ENCODE measurements at regions not wholly inside any gene's neighbourhood (a gene's known extent, or its start where the extent isn't known, plus 50 kb on each side); places are given as distances from the start of the nearest gene placed in this dataset.

DNA sequence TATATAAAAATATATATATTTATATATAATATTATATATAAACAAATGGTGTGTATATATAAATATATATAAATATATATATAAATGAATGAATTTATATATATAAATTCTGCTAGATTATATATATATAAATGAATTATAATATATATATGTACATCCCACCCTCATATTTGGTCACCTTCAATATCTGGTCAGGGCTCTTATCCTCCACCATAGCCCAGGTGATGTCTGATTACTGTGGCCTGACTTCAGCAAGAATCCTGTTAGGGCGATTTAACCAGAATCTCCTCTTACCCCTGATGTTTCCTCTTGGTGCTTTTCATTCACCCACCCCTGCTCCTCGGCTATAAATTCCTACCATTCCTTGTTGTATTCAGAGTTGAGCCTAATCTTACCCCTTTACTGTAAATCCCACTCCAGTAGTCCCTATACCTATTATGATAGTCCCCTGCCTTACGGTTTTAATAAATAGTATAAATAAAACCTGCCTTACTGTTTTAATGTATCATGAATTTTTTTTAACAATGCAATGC is 439.6 kb downstream of the PLOD2 start:
- no peak for DNase-seq (ENCODE audit: low read depth)

DNA sequence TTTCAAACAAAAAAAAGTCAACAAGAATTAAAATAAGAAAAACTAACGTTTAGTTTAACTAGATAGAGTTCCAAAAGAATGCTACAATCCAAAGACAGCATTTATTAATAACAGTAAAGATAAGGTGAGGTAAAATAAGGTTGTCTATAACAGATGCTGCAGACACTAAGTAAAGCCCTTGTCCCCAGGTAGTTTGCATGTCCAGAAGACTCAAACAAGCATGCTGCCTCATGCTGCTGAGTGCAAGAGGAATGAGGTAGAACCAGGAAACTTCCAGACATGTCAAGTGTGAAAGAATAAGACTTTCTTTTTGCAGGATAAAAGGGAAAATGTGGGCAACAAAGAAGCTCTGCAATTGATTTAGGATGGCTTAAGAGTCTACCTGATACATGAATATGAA is 439.2 kb downstream of the PLOD2 start:
- DNase-seq (ENCODE audit: low read depth) = no peak

DNA sequence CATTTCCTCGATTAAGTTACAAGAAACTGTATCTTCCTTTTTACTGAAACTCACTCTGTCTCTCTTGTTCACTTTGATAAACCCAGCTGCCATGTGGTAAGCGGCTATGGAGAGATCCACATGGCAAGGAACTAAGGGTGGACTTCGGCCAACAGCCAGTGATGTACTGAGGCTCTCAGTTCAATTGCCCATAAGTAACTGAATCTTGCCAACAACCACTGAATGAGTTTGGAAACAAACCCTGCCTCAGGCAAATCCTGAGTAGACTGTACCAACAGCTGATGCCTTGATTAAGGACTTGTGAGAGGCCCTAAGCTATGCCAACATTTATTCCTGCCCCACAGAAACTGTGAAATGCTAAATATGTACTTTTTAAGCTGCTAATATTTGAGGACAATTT is 433.5 kb downstream of the PLOD2 start:
- no peak for DNase-seq (ENCODE audit: low read depth)

DNA sequence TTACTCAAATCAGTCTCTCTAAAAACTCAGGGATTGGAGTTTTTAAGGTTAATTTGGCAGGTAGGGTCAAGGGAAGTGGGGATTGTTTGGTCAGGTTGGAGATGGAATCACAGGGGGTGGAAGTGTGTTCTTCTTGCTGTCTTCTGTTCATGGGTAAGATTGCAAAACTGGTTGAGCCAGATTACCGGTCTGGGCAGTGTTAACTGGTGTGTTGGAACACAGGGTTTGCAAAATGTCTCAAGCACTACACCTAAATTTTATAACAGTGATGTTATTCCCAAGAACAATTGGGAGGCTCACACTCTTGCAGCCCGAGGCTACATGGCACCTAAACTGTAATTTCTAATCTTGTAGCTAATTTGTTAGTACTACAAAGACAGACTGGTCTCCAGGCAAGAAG is 425.4 kb downstream of the PLOD2 start:
- no peak for DNase-seq (ENCODE audit: low read depth)

DNA sequence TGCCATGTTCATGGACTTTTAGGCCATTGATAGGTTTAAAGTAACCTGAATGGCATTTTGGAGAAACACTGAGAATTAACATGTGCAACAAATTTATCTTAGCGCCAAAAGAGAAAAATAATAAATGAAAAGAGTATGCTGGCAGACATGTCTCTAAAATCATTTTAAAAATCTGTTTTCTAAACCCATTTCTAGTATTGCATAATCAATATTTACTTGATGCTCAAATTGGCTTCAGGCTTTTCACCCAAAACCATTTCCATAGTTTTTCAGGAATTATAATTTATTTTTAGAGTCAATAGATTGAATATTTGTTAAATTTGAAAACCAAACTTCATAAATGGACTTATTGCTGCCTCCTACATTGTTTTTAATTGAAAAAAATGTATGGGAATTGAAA is 423.0 kb downstream of the PLOD2 start:
- DNase-seq (ENCODE audit: low read depth) = no peak

DNA sequence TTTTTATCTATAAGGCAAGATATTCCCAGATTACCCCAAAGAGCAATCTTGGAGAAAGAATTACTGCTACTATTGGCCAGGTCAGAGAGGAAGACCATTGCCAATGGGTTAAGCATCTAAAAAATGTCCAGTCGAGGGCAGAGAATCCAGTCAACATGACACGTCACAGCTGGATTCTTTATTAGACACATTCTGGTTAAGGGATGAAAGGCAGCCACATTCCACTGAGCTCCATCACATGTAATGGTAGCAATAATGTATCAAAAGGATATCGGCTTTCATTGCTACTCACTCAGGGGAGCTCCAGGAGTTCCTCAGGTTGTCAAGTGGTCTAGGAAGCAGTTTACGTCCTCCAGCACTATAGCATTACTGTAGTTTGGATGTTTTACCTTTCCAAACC is 421.1 kb downstream of the PLOD2 start:
- peak; percentile 2 for DNase-seq (ENCODE audit: low read depth)

DNA sequence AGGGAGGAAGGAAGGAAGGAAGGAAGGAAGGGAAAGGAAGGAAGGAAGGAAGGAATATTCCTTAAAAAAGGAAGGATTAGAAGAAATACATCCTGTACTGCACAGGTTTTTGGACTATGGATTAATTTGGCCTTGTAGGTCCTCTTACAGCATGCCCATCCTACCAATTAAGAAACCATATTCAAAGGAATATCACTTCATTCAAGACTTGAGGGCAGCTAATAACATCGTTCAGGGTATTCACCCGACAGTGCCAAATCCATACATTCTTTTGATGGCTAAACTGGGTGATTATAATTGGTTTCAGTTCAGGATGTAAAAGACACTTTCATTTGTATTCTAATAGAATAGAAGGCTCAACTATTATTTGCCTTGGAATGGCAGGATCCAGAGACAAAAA is 410.3 kb downstream of the PLOD2 start:
- DNase-seq (ENCODE audit: low read depth) = no peak

DNA sequence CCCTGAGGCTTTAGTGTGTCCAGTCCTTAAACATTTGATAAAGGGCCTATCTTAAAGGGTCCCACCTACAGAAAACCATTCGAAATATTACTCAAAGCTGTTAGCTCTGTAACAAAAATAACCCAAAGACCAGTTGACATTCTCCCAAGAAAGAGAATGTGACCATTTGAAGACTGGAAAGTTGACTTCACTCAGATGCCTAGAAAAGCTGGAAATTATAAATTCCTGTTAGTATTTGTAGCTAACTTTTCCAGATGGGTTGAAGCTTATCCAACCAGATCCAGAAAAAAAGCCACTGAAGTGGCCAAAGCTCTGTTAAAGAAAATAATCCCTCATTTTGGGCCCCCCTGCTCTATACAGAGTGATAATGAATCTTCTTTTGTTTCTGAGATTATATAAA is 408.4 kb downstream of the PLOD2 start:
- no peak for DNase-seq (ENCODE audit: low read depth)

DNA sequence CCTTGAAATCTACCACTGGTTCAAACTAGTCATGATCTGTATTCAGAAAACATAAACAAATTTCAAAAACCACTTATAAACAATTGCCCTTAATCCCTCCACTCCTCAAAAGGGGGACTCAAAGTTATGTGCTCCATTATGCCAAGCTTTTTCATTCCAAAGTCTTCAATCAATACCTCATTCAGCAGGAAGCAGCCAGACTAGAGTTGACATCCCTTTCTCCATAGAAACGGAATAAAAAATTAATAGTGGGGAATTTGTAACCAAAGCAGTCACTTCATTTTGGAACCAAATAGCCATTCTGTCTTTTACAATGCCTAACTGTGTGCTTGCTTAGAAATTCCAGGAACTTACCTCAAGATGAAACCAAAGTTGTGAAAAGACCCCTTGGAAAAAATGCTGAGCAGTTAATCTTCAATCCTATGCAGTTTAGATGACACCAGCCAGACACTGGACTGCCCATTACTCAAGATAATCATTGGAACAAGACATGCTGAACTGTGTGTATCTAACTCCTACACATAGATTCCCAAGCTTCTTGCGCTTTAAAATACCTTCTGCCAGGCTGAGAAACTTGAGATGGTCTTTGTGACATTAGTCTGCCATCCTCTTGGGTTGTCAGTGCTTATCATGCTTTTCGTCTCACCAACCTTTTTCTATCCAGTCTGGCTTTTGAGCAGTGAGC is 406.2 kb downstream of the PLOD2 start:
- DNase-seq (ENCODE audit: low read depth) = no peak

DNA sequence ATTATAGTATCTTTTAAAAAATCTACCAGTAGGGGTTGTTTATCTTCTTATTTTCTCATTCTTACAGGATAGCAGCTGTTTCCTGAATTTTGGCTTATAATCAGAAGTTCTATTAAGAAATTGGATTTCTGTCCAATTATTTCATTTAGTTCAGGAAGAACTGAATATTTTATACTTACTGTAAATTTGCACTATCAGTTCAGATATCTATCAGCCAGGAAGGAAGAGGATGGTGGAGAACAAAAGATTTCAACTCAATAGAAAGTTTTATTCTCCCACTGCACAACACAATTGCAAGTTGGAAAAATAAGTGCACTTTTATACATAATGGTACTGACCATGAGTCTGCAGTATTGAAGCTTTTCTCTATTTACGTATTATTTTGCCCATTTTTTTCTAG is 400.9 kb downstream of the PLOD2 start:
- DNase-seq (ENCODE audit: low read depth) = no peak

DNA sequence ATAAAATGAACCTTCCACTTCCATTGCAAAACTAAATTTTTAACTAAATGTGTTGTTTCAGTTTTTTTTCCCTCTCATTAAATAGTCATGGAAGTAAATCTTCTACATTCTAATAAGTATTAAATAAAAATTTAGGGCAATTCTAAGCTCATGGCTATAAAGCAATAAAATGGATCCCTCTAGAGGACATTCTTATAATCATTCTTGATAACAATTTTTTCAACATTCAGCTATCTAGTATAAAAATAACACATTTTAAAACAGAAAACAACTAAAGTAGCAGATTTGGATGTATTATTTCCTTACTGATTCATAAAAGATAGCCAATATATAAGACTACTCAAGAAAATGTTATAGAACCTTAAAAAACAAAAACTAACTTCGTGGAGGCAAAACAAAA is 393.1 kb downstream of the PLOD2 start:
- peak; percentile 7 for DNase-seq (ENCODE audit: low read depth)

DNA sequence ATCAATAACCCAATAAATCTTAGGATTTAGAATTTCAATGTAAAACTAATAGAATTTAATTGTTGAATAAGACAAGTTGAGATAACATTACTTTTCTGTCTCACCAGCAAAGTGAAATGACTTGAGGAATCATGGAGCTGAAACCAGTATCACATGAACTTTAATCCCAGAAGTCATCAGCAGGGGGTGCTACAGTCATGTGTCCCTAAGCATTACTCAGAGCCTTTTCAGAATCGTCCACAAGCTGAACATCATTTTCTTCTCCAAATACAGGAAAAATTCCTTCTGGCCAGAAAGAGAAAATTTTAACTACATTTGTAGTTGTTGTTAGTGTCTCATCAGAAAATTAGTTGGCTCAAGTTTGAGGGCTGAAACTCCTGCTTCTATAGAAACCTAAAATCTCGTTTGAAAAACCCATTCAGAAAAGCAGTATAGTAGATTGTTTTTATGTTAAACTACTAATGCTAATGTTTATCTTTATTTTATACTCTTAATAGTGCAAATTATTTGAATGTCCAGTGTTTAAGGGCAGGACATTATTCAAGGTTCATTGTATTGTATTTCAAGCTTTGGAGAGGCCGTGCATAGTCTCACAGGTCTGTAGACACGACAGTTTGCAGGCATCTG is 384.1 kb downstream of the PLOD2 start:
- peak; percentile 71 for DNase-seq (ENCODE audit: low read depth)

DNA sequence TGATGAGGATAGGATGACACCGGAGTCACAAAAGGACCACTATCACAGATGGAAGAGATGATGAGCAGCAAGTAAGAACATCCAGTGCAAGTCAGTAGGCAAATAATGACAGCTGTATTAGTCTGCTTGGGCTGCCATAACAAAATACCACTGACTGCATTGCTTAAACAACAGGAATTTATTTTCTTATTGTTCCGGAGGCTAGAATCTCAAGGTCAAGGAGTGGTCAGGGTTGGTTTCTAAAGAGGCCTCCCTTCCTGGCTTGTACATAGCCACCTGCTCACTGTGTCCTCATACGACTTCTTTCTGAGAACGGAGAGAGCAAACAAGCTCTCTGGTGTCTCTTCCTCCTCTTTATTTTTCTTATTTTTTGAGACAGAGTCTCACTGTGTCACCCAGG is 380.7 kb downstream of the PLOD2 start:
- DNase-seq (ENCODE audit: low read depth) = peak; percentile 59

DNA sequence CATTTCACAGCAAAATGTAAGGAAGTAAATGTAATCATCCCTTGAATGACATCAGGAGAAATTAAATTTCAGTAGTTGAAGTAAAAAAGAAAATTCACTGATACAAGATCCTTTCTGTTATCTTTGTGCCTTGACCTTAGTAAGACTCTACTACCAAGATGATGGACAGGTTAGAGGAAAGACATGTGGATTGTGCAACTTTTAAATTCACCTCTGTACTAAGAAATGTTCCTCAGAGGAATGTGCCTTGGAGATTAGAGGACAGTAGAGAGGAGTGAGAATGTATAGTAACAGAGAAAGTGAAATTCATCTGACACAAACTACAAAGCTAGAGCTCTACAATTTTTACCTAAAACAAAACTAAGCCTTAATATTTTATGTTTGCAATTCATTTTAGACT is 375.3 kb downstream of the PLOD2 start:
- peak; percentile 32 for DNase-seq (ENCODE audit: low read depth)

DNA sequence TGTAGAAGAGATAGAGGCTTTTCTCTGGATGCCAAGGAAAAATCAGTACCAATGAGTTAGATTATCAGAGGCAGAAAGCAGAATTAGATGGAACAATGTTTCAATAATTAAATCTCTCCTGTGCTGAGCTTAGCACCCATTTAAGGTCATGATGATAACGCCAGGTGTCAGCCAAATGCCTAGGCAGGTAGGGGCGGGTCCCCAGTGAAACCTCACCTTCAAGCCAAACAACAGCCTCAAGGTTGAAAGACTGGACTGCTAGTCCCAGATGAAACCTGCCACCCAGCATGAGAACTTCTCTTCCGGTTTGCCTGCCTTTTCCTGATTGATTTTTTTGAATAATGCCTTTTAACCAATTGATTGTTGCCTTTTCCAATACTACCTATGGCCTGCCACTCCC is 363.0 kb downstream of the PLOD2 start:
- no peak for DNase-seq (ENCODE audit: low read depth)

DNA sequence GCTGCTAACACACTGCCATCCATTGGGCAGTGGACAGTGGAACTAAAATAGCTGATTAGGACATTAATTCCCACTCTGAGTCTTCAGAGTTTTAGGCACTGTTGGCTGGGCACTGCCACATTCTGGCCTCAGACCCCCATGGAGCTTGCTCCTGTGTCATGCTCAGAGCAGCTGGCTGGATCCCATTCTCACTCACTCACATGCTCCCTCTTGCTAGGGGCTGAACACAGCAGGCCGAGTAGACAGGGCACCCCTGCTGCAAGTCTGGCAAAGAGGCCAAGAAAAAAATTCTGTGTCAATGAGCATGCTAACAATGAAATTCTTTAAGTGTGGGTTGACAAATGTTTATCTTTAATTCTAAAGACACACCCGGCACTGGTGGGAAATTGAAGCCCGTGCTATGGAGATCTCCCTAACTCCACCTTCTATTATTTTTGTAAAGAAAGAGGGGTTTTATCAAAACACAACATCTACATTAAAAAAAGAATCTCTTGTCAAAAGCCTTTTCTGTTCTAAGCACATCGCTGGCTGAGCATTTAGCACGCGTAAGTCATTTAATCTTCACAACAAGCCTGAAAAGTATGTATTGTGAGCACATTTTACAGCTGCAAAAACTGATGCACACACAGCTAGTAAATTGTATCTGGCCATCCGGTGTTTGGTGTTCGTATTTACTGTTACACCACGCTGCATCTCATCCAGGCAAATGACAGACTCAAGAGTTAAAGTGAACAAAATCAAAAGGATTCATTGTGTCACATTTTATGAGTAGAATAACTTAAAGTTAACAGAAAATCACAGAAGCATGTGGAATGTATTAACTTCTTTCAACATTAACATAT is 362.1 kb downstream of the PLOD2 start:
- DNase-seq (ENCODE audit: low read depth) = no peak

DNA sequence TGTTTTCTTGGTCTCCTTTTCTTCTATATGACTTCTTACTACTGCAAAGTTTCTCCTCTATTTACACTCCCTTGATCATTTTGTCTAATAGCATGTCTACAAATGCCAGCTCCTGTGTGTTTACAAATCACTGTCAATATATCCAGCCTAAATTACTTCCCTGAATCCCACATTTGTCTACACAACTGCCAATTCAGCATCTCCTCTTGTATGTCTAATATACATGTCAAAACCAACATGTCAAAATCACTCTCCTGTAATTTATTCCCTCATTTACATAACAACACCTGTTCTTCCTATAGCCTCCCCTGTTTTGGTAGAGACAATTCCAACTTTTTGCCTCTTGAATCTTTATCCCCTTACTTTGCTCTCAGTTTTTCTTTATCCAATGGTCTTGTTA is 359.3 kb downstream of the PLOD2 start:
- no peak for DNase-seq (ENCODE audit: low read depth)

DNA sequence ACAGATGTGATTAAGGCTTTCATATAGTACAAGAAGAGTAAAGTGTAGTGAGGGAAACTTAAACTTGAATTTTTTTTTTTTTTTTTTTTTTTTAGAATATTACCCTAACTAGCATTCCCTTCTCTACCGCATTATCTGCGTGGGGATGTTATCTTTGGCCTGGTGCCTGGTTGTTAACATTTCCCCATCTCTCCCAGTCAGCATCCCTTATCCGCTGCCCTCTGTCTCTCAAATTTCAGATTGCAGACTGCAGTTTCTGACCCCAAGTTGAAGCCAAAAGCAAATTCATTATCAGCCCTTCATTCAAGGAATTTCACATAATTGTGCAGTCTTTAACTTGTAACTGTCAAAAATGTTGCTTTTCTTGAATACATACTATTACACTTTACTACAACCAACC is 353.0 kb downstream of the PLOD2 start:
- DNase-seq (ENCODE audit: low read depth) = peak; percentile 81

DNA sequence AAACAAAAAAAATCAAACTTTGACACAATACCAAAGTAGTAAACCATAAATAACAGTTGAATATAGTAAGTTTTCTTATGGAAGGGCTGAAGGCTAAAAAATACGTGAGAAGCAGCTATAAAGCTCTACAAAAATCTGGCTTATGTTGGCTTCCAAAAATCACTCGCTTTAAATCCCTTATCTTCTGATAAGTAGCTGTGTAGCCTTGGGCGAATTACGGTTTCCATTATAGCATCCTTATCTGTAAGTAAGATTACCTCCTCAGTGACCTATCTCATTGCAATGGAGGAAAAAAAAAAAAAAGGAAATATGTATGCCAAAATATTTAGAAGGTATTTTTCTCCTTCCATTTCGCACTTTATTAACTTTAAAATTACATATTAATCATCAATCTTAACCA is 348.6 kb downstream of the PLOD2 start:
- peak; percentile 1 for DNase-seq (ENCODE audit: low read depth)

DNA sequence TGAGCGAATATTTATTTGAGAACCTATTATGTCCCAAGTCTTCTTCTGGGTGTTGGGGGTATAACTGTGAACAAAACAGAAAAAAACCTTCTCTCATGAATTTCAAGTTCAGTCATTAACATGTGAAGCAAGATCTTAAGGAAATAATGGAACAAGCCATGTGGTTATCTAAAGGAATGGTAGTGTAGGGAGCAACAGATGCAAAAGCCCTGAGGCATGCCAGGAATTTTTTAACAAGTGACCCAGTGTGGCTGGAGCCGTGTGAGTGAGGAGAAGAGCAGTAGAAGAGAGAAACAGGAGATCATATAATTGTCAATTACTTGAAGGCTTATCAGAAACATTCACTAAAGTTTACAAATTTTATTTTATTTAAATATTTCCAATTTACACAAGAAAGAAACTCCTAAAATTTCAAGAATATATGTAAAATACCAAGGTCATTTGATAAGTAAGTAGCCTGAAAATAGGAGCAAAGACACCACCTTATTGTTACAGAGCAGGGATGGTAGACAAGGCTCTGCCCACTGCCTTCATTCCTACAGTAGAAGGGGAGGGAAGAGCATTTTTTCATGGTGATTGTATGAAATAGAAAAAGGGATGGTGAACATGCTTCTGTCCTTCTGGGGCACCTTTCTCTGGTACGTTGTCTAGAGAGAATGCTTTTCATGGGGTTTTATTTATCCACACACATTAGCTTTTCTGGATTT is 345.1 kb downstream of the PLOD2 start:
- peak; percentile 1 for DNase-seq (ENCODE audit: low read depth)

DNA sequence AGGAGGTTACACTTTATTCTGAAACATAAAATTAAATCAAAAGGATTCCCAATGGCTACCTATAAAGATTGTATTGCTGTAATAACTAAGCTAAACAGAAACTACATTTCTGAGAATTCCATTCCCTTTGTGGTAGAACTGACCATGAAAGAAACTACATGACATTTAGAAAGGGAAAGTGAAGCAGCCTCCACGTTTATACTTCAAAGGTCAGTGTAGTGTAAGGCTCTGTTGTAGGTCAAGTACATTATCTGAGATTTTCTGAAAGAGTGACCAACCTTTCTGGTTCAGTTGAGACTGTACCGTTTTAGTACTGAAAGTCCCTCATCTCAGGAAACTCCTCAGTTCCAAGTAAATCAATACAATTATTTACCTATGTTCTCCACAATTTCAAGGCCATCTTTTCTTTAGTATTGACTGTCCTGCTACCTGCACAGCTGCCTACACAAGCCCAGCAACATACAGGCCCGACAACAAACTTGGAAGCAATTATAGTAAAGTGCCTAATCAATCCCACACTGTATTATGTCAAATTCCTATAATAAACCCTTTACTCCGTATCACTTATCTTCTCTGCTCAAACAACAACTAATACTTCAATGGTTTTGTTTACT is 343.0 kb downstream of the PLOD2 start:
- no peak for DNase-seq (ENCODE audit: low read depth)

DNA sequence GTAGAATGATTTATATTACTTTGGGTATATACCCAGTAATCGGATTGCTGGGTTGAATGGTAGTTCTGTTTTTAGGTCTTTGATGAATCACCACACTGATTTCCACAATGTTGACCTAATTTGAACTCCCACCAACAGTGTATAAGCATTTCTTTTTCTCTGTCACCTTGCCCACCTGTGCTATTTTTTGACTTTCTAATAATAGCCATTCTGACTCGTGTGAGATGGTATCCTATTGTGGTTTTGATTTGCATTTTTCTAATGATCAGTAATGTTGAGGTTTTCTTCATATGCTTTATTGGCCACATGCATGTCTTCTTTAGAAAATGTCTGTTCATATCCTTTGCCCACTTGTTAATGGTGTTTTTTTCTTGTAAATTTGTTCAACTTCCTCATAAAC is 340.8 kb downstream of the PLOD2 start:
- no peak for DNase-seq (ENCODE audit: low read depth)
